ENCODE measurements at regions not wholly inside any gene's neighbourhood (a gene's known extent, or its start where the extent isn't known, plus 50 kb on each side); places are given as distances from the start of the nearest gene placed in this dataset.

- no peak overlapping the region for H2AFZ ChIP-seq (ENCODE audit: low read depth, low read length)
- TF ChIP-seq CTCF (IDR thresholded peaks at IDR 0.05; ENCODE audit: borderline replicate concordance, extremely low read depth, low read length, poor library complexity, severe bottlenecking) (no peak), EZH2 (IDR thresholded peaks at IDR 0.05; ENCODE audit: borderline replicate concordance, low read depth, low read length, severe bottlenecking) (no peak)
- H3K4me1 ChIP-seq (ENCODE audit: insufficient read depth, low read length) = no peaks in the 10 kb centered on the region
- no peaks in the 10 kb centered on the region for H3K36me3 ChIP-seq (ENCODE audit: insufficient read depth, low read length)
- no peak overlapping the region for H3K27ac ChIP-seq (ENCODE audit: low read length)
- no peaks in the 10 kb centered on the region for H3K9me3 ChIP-seq (ENCODE audit: insufficient read depth, low read length, severe bottlenecking)
- no peak overlapping the region for H3K4me2 ChIP-seq (ENCODE audit: insufficient read depth, low read length)
- ATAC-seq (ENCODE audit: insufficient read depth, low read depth) (no peak), DNase-seq (no peak)
- H4K20me1 ChIP-seq (ENCODE audit: insufficient read depth, low read length) = no peaks in the 10 kb centered on the region
- H3K9ac ChIP-seq (ENCODE audit: low read depth, low read length) = no peak overlapping the region
- H3K4me3 ChIP-seq (ENCODE audit: low read depth in 1 of 2, low read length in 2 of 2) = no peak overlapping the region
- H3K27me3 ChIP-seq (ENCODE audit: insufficient read depth, low read length, poor library complexity) = no peaks in the 10 kb centered on the region
- no peaks in the 10 kb centered on the region for H3K79me2 ChIP-seq (ENCODE audit: insufficient read depth, low read length)
Observed at GRCh38 chr5:74371621-74372020, 268.9 kb downstream of the ENC1 start.

DNA sequence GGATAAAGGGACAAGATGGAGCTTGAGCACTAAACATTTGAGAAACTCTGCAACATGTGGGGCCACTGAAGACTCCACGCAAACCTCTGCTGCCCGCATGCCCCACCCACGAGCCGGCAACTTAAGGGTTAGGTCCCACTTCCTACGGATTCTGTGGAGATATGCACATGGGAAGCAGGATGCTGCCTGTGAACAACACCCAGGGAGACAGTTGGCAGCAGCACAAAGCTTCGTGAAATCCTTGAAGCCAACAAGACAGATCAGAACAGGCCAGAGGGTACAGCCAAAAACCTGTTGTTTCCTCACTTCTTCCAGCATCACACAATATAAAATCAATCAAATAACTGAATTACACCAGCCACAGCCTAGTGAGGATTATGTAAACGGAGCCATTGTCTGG is 270.4 kb downstream of the ENC1 start:
- H3K36me3 ChIP-seq (ENCODE audit: insufficient read depth, low read length) = no peaks in the 10 kb centered on the region
- H3K9me3 ChIP-seq (ENCODE audit: insufficient read depth, low read length, severe bottlenecking) = no peaks in the 10 kb centered on the region
- no peak overlapping the region for H3K9ac ChIP-seq (ENCODE audit: low read depth, low read length)
- no peak overlapping the region for H2AFZ ChIP-seq (ENCODE audit: low read depth, low read length)
- no peak overlapping the region for H3K4me2 ChIP-seq (ENCODE audit: insufficient read depth, low read length)
- no peak overlapping the region for H3K4me3 ChIP-seq (ENCODE audit: low read depth in 1 of 2, low read length in 2 of 2)
- H3K27me3 ChIP-seq (ENCODE audit: insufficient read depth, low read length, poor library complexity) = no peaks in the 10 kb centered on the region
- DNase-seq = no peak
- H3K79me2 ChIP-seq (ENCODE audit: insufficient read depth, low read length) = no peaks in the 10 kb centered on the region
- TF ChIP-seq CTCF (IDR thresholded peaks at IDR 0.05; ENCODE audit: borderline replicate concordance, extremely low read depth, low read length, poor library complexity, severe bottlenecking) = no peak
- TF ChIP-seq EZH2 (IDR thresholded peaks at IDR 0.05; ENCODE audit: borderline replicate concordance, low read depth, low read length, severe bottlenecking) = no peak
- H4K20me1 ChIP-seq (ENCODE audit: insufficient read depth, low read length) = no peaks in the 10 kb centered on the region
- ATAC-seq (ENCODE audit: insufficient read depth, low read depth) = no peak
- H3K4me1 ChIP-seq (ENCODE audit: insufficient read depth, low read length) = no peaks in the 10 kb centered on the region
- no peak overlapping the region for H3K27ac ChIP-seq (ENCODE audit: low read length)

- H3K79me2 ChIP-seq (ENCODE audit: insufficient read depth, low read length) = no peaks in the 10 kb centered on the region
- no peak overlapping the region for H3K27ac ChIP-seq (ENCODE audit: low read length)
- H3K36me3 ChIP-seq (ENCODE audit: insufficient read depth, low read length) = no peaks in the 10 kb centered on the region
- H3K9ac ChIP-seq (ENCODE audit: low read depth, low read length) = no peak overlapping the region
- DNase-seq (no peak), ATAC-seq (ENCODE audit: insufficient read depth, low read depth) (no peak)
- H3K4me2 ChIP-seq (ENCODE audit: insufficient read depth, low read length) = no peak overlapping the region
- H4K20me1 ChIP-seq (ENCODE audit: insufficient read depth, low read length) = no peaks in the 10 kb centered on the region
- no peak overlapping the region for H2AFZ ChIP-seq (ENCODE audit: low read depth, low read length)
- no peaks in the 10 kb centered on the region for H3K9me3 ChIP-seq (ENCODE audit: insufficient read depth, low read length, severe bottlenecking)
- H3K4me1 ChIP-seq (ENCODE audit: insufficient read depth, low read length) = no peaks in the 10 kb centered on the region
- no peak overlapping the region for H3K4me3 ChIP-seq (ENCODE audit: low read depth in 1 of 2, low read length in 2 of 2)
- TF ChIP-seq CTCF (IDR thresholded peaks at IDR 0.05; ENCODE audit: borderline replicate concordance, extremely low read depth, low read length, poor library complexity, severe bottlenecking) (no peak), EZH2 (IDR thresholded peaks at IDR 0.05; ENCODE audit: borderline replicate concordance, low read depth, low read length, severe bottlenecking) (no peak)
- no peaks in the 10 kb centered on the region for H3K27me3 ChIP-seq (ENCODE audit: insufficient read depth, low read length, poor library complexity)
Observed at GRCh38 chr5:74369173-74369572, 271.4 kb downstream of the ENC1 start.

DNA sequence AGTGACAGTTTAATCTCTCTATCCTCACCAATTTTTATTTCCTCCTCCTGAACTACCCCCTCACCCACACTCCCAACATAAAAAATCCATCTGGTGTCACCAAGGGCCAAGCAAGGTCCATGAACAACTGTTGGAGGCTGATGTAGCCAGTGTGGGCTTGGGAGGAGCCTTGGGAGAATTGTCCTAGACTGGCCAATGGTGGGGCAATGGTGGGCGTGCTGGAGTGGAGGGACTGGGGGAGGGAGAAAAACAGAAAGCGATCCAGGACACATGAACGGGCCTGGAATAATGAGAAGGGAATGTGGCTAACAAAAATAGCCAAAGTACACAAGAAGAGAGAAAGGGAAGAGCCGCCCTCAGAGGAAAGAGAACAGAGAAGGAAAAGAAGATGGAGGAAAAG is 272.6 kb downstream of the ENC1 start:
- H3K79me2 ChIP-seq (ENCODE audit: insufficient read depth, low read length) = no peaks in the 10 kb centered on the region
- H3K27me3 ChIP-seq (ENCODE audit: insufficient read depth, low read length, poor library complexity) = no peaks in the 10 kb centered on the region
- no peak overlapping the region for H3K4me3 ChIP-seq (ENCODE audit: low read depth in 1 of 2, low read length in 2 of 2)
- no peaks in the 10 kb centered on the region for H4K20me1 ChIP-seq (ENCODE audit: insufficient read depth, low read length)
- TF ChIP-seq EZH2 (IDR thresholded peaks at IDR 0.05; ENCODE audit: borderline replicate concordance, low read depth, low read length, severe bottlenecking) = no peak
- TF ChIP-seq CTCF (IDR thresholded peaks at IDR 0.05; ENCODE audit: borderline replicate concordance, extremely low read depth, low read length, poor library complexity, severe bottlenecking) = no peak
- no peaks in the 10 kb centered on the region for H3K36me3 ChIP-seq (ENCODE audit: insufficient read depth, low read length)
- H3K9ac ChIP-seq (ENCODE audit: low read depth, low read length) = no peak overlapping the region
- H3K9me3 ChIP-seq (ENCODE audit: insufficient read depth, low read length, severe bottlenecking) = no peaks in the 10 kb centered on the region
- no peak overlapping the region for H2AFZ ChIP-seq (ENCODE audit: low read depth, low read length)
- H3K4me2 ChIP-seq (ENCODE audit: insufficient read depth, low read length) = no peak overlapping the region
- no peak for DNase-seq
- ATAC-seq (ENCODE audit: insufficient read depth, low read depth) = no peak
- no peak overlapping the region for H3K27ac ChIP-seq (ENCODE audit: low read length)
- no peaks in the 10 kb centered on the region for H3K4me1 ChIP-seq (ENCODE audit: insufficient read depth, low read length)
